SK-N-SH (cell line): ENCODE measurements at regions not wholly inside any gene's neighbourhood (a gene's known extent, or its start where the extent isn't known, plus 50 kb on each side); places are given as distances from the start of the nearest gene placed in this dataset.

ENCODE experiments used
- CTCF ChIA-PET: fragments of 300-600, 350-600 bp; formaldehyde crosslinking; extraction: SDS; loops from one replicate; lab custom pipeline; 2021; lab: Yijun Ruan, JAX
- POLR2A ChIA-PET: fragments of 350-600 bp; sonication (Branson Sonifier 250); formaldehyde crosslinking; extraction: SDS; loops from one replicate; lab custom pipeline; 2020; ENCODE audit warnings: antibody characterized with exemption, inconsistent platforms; lab: Yijun Ruan, JAX
- DNase-seq: peaks from one replicate; pipeline ENCODE4 v3.0.0; 2012
- H2AFZ ChIP-seq: fragments of 200-600 bp; sonication (generic); 2 replicates; pipeline ENCODE4 v1.8.1; 2016; ENCODE audit warnings: antibody characterized with exemption, mild to moderate bottlenecking, low read depth
- H3F3A ChIP-seq: fragments of 200-600 bp; sonication (generic); replicated peaks from 2 replicates; pipeline ENCODE3; 2016; ENCODE audit warnings: antibody characterized with exemption, mild to moderate bottlenecking; ENCODE audit not compliant: insufficient read depth
- H3K27ac ChIP-seq, 2 experiments: fragments of 200-500 bp in 1 of 2; fragments of 200-600 bp in 1 of 2; sonication (Bioruptor generic) in 1 of 2; sonication (generic), shearing (Covaris generic) in 1 of 2; 2 replicates each; pipeline versions ENCODE4 v1.5.1 to v1.6.1; 2014 to 2016; ENCODE audit warnings: low read depth in 2 of 2, inconsistent platforms in 1 of 2, low read length in 1 of 2, mild to moderate bottlenecking in 1 of 2, mixed read lengths in 1 of 2
- H3K27me3 ChIP-seq: fragments of 200-600 bp; sonication (generic), shearing (Covaris generic); 2 replicates; pipeline ENCODE4 v1.6.1; 2016; ENCODE audit warnings: mixed run types; ENCODE audit not compliant: insufficient read depth
- H3K36me3 ChIP-seq, 2 experiments: fragments of 200-500 bp in 1 of 2; fragments of 200-600 bp in 1 of 2; sonication (Bioruptor generic) in 1 of 2; sonication (generic) in 1 of 2; replicated peaks in 1 of 2; 2 replicates each; pipeline versions ENCODE3 to v1.5.1; 2014 to 2016; ENCODE audit warnings: low read length in 1 of 2, mild to moderate bottlenecking in 1 of 2; ENCODE audit not compliant: insufficient read depth in 2 of 2, control insufficient read depth in 1 of 2
- H3K4me1 ChIP-seq, 2 experiments: fragments of 200-500 bp in 1 of 2; fragments of 200-600 bp in 1 of 2; sonication (Bioruptor generic) in 1 of 2; sonication (generic), shearing (Covaris generic) in 1 of 2; 2 replicates each; pipeline versions ENCODE4 v1.5.1 to v1.6.1; 2014 to 2016; ENCODE audit warnings: low read depth in 1 of 2, low read length in 1 of 2, mixed run types in 1 of 2; ENCODE audit not compliant: insufficient read depth in 2 of 2, control insufficient read depth in 1 of 2
- H3K4me2 ChIP-seq: fragments of 200-600 bp; sonication (generic), shearing (Covaris generic); 2 replicates; pipeline ENCODE4 v1.6.1; 2017; ENCODE audit warnings: mixed run types
- H3K4me3 ChIP-seq, 2 experiments: fragments of 200-500 bp in 1 of 2; fragments of 200-600 bp in 1 of 2; sonication (Bioruptor generic) in 1 of 2; sonication (generic), shearing (Covaris generic) in 1 of 2; 2 replicates each; pipeline versions ENCODE4 v1.5.1 to v1.8.1; 2014 to 2016; ENCODE audit warnings: low read depth in 2 of 2, inconsistent platforms in 1 of 2, low read length in 1 of 2, mild to moderate bottlenecking in 1 of 2, mixed read lengths in 1 of 2, moderate library complexity in 1 of 2
- H3K79me2 ChIP-seq: fragments of 200-600 bp; sonication (generic); 2 replicates; pipeline ENCODE4 v1.8.1; 2017; ENCODE audit warnings: mild to moderate bottlenecking; ENCODE audit not compliant: insufficient read depth
- H3K9ac ChIP-seq: fragments of 200-600 bp; sonication (generic); 2 replicates; pipeline ENCODE4 v1.6.1; 2017; ENCODE audit warnings: mixed run types
- H3K9me2 ChIP-seq: fragments of 200-600 bp; sonication (generic); 2 replicates; pipeline ENCODE4 v1.6.1; 2017; ENCODE audit warnings: mixed run types
- H3K9me3 ChIP-seq: fragments of 200-600 bp; sonication (generic); 2 replicates; pipeline ENCODE4 v1.6.1; 2017; ENCODE audit warnings: mixed run types, mild to moderate bottlenecking, moderate library complexity
- H4K20me1 ChIP-seq: fragments of 200-600 bp; sonication (generic); 2 replicates; pipeline ENCODE4 v1.6.1; 2017; ENCODE audit warnings: mild to moderate bottlenecking, mixed run types; ENCODE audit not compliant: insufficient read depth
- EP300 ChIP-seq, 2 experiments: IDR thresholded peaks; 2 replicates each; pipeline versions ENCODE4 v1.4.0 to v1.6.1; 2012; ENCODE audit warnings: borderline replicate concordance in 1 of 2, low read depth in 1 of 2, low read length in 1 of 2
- FOSL2 ChIP-seq: IDR thresholded peaks from 2 replicates; pipeline ENCODE4 v1.4.0; 2012; ENCODE audit warnings: low read depth, mild to moderate bottlenecking, moderate library complexity, borderline replicate concordance
- FOXM1 ChIP-seq: IDR thresholded peaks from 2 replicates; pipeline ENCODE4 v1.4.0; 2012; ENCODE audit warnings: low read depth, mild to moderate bottlenecking
- NFIC ChIP-seq: IDR thresholded peaks from 2 replicates; pipeline ENCODE4 v1.4.0; 2012; ENCODE audit warnings: borderline replicate concordance
- NRF1 ChIP-seq: IDR thresholded peaks from 2 replicates; pipeline ENCODE4 v1.6.1; 2012; ENCODE audit warnings: low read depth, mild to moderate bottlenecking, low read length
- RAD21 ChIP-seq: IDR thresholded peaks from 2 replicates; pipeline ENCODE4 v1.6.1; 2012; ENCODE audit warnings: mild to moderate bottlenecking, low read length
- RFX5 ChIP-seq: IDR thresholded peaks from 2 replicates; pipeline ENCODE4 v1.6.1; 2012; ENCODE audit warnings: mild to moderate bottlenecking, improper control_type of control experiment, low read length
- RXRA ChIP-seq: IDR thresholded peaks from 2 replicates; pipeline ENCODE4 v1.4.0; 2012; ENCODE audit warnings: low read depth, mild to moderate bottlenecking, borderline replicate concordance
- SIN3A ChIP-seq: IDR thresholded peaks from 2 replicates; pipeline ENCODE4 v1.6.1; 2012; ENCODE audit warnings: low read depth, mild to moderate bottlenecking, low read length, moderate library complexity, borderline replicate concordance
- TCF12 ChIP-seq: IDR thresholded peaks from 2 replicates; pipeline ENCODE4 v1.4.0; 2012
- WGBS: methylation state at CpG from one replicate; pipeline ENCODE4 v1.1.6; 2017; ENCODE audit warnings: low lambda C conversion rate; 5-methylcytosine and 5-hydroxymethylcytosine counted together
- TF ChIP-seq, protein P1 (sequence below): IDR thresholded peaks from 2 replicates; pipeline ENCODE4 v1.6.1; 2012; ENCODE audit warnings: mild to moderate bottlenecking, low read depth, low read length, moderate library complexity
- TF ChIP-seq, protein P2 (sequence below): fragments of 150-350 bp; IDR thresholded peaks from 2 replicates; pipeline ENCODE4 v1.6.1; 2016; ENCODE audit warnings: mild to moderate bottlenecking, low read depth, low read length
- TF ChIP-seq, protein P3 (sequence below): IDR thresholded peaks from 2 replicates; pipeline ENCODE4 v1.4.0; 2012; ENCODE audit warnings: low read depth
- TF ChIP-seq, protein P4 (sequence below): fragments of 200-600 bp; sonication (generic); IDR thresholded peaks from 2 replicates; pipeline ENCODE4 v1.6.1; 2017; ENCODE audit warnings: antibody characterized with exemption, mild to moderate bottlenecking, moderate library complexity

DNA sequence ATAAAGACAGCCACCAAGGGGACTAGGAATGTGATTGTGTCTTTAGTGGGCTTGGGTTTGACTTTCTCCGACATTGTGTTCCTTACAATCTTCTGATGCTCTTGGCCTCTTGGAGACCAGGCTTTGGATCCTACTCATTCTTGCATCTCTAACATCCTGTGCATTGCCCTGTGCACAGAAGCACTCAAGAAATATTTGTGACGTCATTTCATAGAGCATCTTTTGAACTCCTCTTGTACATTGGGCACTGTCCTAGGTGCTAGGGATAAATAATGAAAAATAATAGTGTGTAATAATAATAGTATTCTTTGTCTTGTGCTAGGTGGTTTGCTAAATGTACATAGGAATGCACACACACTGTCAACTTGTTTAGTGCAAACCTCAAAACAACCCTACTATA, 108.8 kb upstream of the LHX5 start:
- H4K20me1 ChIP-seq: no peaks in the 10 kb centered on the region
- no peak for DNase-seq
- H3K4me1 ChIP-seq: no peaks in the 10 kb centered on the region
- H3K27ac ChIP-seq: no peak overlapping the region
- no peaks in the 10 kb centered on the region for H3K36me3 ChIP-seq
- no peaks in the 10 kb centered on the region for H3K9me2 ChIP-seq
- 20% methylated on average over 2 of the region's 2 CpGs for WGBS
- H3K9ac ChIP-seq: no peak overlapping the region
- no peak overlapping the region for H3K4me2 ChIP-seq
- H3K9me3 ChIP-seq: no peaks in the 10 kb centered on the region
- ChIA-PET POLR2A (no interaction called here), CTCF (interaction anchor here (0.7 kb wide), 1 partner anchor 141 kb away, joined by 3 read pairs; no protein-coding TSS in a partner anchor)
- TF ChIP-seq, protein P1, sequence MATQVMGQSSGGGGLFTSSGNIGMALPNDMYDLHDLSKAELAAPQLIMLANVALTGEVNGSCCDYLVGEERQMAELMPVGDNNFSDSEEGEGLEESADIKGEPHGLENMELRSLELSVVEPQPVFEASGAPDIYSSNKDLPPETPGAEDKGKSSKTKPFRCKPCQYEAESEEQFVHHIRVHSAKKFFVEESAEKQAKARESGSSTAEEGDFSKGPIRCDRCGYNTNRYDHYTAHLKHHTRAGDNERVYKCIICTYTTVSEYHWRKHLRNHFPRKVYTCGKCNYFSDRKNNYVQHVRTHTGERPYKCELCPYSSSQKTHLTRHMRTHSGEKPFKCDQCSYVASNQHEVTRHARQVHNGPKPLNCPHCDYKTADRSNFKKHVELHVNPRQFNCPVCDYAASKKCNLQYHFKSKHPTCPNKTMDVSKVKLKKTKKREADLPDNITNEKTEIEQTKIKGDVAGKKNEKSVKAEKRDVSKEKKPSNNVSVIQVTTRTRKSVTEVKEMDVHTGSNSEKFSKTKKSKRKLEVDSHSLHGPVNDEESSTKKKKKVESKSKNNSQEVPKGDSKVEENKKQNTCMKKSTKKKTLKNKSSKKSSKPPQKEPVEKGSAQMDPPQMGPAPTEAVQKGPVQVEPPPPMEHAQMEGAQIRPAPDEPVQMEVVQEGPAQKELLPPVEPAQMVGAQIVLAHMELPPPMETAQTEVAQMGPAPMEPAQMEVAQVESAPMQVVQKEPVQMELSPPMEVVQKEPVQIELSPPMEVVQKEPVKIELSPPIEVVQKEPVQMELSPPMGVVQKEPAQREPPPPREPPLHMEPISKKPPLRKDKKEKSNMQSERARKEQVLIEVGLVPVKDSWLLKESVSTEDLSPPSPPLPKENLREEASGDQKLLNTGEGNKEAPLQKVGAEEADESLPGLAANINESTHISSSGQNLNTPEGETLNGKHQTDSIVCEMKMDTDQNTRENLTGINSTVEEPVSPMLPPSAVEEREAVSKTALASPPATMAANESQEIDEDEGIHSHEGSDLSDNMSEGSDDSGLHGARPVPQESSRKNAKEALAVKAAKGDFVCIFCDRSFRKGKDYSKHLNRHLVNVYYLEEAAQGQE: no peak
- no peak for TF ChIP-seq SIN3A
- TF ChIP-seq TCF12: no peak
- TF ChIP-seq RAD21: no peak
- no peak for TF ChIP-seq RXRA
- TF ChIP-seq, protein P2, sequence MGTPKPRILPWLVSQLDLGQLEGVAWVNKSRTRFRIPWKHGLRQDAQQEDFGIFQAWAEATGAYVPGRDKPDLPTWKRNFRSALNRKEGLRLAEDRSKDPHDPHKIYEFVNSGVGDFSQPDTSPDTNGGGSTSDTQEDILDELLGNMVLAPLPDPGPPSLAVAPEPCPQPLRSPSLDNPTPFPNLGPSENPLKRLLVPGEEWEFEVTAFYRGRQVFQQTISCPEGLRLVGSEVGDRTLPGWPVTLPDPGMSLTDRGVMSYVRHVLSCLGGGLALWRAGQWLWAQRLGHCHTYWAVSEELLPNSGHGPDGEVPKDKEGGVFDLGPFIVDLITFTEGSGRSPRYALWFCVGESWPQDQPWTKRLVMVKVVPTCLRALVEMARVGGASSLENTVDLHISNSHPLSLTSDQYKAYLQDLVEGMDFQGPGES: no peak
- no peak for TF ChIP-seq NFIC
- TF ChIP-seq FOXM1: no peak
- H3K27me3 ChIP-seq: no peaks in the 10 kb centered on the region
- no peak overlapping the region for H2AFZ ChIP-seq
- H3K79me2 ChIP-seq: no peaks in the 10 kb centered on the region
- H3K4me3 ChIP-seq: no peak overlapping the region
- H3F3A ChIP-seq: no peaks in the 10 kb centered on the region

DNA sequence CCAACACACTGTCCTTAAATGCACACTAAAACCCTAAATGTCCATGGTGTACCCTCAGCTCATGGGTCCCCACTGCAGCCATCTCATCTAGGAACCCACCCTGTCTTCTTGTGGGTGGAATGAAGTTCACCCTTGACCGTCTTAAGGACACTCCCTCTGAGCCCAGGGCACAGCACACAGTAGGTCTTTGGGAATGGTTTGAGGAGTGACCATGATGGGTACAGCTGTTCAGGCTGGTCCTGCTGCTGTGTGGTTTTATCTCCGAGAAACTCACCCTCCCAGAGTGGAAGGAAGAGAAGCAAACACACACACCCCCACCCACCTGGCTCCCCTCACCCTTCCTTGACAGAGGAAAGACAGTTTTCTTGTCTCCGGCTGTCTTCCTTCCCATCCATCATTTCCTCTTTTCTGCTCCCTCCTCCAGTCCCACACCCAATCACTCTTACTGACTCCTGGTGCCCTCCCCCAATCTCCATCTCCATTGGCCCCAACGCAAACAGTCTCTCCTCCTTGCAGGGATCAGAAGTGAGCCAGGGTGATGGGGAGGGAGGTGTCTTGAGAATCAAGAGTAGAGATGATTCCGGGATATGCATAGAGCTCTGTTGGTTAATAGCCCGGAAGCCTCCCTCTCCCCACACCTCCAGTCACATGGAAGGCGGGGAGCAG, 105.9 kb upstream of the LHX5 start:
- no peaks in the 10 kb centered on the region for H3K9me2 ChIP-seq
- no peaks in the 10 kb centered on the region for H4K20me1 ChIP-seq
- no peak overlapping the region for H2AFZ ChIP-seq
- no peak overlapping the region for H3K27ac ChIP-seq
- H3K9me3 ChIP-seq: no peaks in the 10 kb centered on the region
- CTCF ChIA-PET: interaction anchor here (1.1 kb wide), 1 partner anchor 116 kb away, joined by 3 read pairs; no protein-coding TSS in a partner anchor
- H3K9ac ChIP-seq: no peak overlapping the region
- 8% methylated on average over 7 of the region's 7 CpGs for WGBS
- TF ChIP-seq NRF1 (no peak), RFX5 (no peak), EP300 (IDR thresholded peaks at IDR 0.05; ENCODE audit: borderline replicate concordance in 1 of 2, low read depth in 1 of 2, low read length in 1 of 2) (no peak), FOSL2 (no peak)
- TF ChIP-seq, protein P3, sequence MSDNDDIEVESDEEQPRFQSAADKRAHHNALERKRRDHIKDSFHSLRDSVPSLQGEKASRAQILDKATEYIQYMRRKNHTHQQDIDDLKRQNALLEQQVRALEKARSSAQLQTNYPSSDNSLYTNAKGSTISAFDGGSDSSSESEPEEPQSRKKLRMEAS: no peak
- TF ChIP-seq, protein P4, sequence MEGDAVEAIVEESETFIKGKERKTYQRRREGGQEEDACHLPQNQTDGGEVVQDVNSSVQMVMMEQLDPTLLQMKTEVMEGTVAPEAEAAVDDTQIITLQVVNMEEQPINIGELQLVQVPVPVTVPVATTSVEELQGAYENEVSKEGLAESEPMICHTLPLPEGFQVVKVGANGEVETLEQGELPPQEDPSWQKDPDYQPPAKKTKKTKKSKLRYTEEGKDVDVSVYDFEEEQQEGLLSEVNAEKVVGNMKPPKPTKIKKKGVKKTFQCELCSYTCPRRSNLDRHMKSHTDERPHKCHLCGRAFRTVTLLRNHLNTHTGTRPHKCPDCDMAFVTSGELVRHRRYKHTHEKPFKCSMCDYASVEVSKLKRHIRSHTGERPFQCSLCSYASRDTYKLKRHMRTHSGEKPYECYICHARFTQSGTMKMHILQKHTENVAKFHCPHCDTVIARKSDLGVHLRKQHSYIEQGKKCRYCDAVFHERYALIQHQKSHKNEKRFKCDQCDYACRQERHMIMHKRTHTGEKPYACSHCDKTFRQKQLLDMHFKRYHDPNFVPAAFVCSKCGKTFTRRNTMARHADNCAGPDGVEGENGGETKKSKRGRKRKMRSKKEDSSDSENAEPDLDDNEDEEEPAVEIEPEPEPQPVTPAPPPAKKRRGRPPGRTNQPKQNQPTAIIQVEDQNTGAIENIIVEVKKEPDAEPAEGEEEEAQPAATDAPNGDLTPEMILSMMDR: no peak
- no peaks in the 10 kb centered on the region for H3K36me3 ChIP-seq
- POLR2A ChIA-PET: no interaction called here
- no peaks in the 10 kb centered on the region for H3K27me3 ChIP-seq
- no peaks in the 10 kb centered on the region for H3K4me1 ChIP-seq
- no peaks in the 10 kb centered on the region for H3F3A ChIP-seq
- H3K79me2 ChIP-seq: no peaks in the 10 kb centered on the region
- no peak overlapping the region for H3K4me2 ChIP-seq
- DNase-seq: no peak
- no peak overlapping the region for H3K4me3 ChIP-seq
